HepG2 (cell line): ENCODE measurements at regions not wholly inside any gene's neighbourhood (a gene's known extent, or its start where the extent isn't known, plus 50 kb on each side); places are given as distances from the start of the nearest gene placed in this dataset.
A peak's percentile ranks its signal among the peaks of the same experiment; 100 is the strongest.

Experiments used
- ATAC-seq: fragments of 200-7000 bp; cut with Tn5 transposase; 3 replicates; pipeline ENCODE4 v1.9.1; 2020; ENCODE audit warnings: mild to moderate bottlenecking, moderate library complexity
- BruUV-seq: library from RNA; stranded (reverse); fragments of 400-500 nt; replicated peaks from 2 replicates; lab custom pipeline; 2021; lab: Mats Ljungman, UMichigan
- CTCF ChIA-PET: fragments of 300-600 bp; formaldehyde crosslinking; extraction: SDS; loops from one replicate; lab custom pipeline; 2021; ENCODE audit warnings: low total read pairs, inconsistent platforms, low intra/inter-chr PET ratio; lab: Yijun Ruan, JAX
- POLR2A ChIA-PET: fragments of 350-600 bp; sonication (Branson Sonifier 250); formaldehyde crosslinking; loops from one replicate; lab custom pipeline; 2020; ENCODE audit warnings: antibody characterized with exemption, inconsistent platforms; lab: Yijun Ruan, JAX
- DNase-seq: peaks from one replicate; pipeline ENCODE4 v3.0.0-alpha.2; 2015; ENCODE audit warnings: low spot score
- FAIRE-seq: peaks from 3 replicates; lab custom pipeline; 2011; peaks lifted over from hg19 to GRCh38; lab: Jason Lieb, UNC
- H2AFZ ChIP-seq: one replicate; pipeline ENCODE4 v1.6.1; 2011; ENCODE audit warnings: low read length, inconsistent platforms
- H3K27ac ChIP-seq: fragments of 300-600 bp; 3 replicates; pipeline ENCODE4 v1.8.0; 2011; ENCODE audit warnings: mixed run types, mild to moderate bottlenecking, mixed read lengths, low read length, inconsistent platforms; ENCODE audit not compliant: insufficient read depth; ENCODE audit errors: extremely low read length
- H3K27me3 ChIP-seq, 2 experiments: fragments of 200-600 bp in 1 of 2; 2 replicates in 1 of 2; 3 replicates in 1 of 2; pipeline versions ENCODE4 v1.6.0 to v1.8.0; 2011; ENCODE audit warnings: low read length in 2 of 2, mild to moderate bottlenecking in 2 of 2, moderate library complexity in 2 of 2, inconsistent platforms in 1 of 2; ENCODE audit not compliant: insufficient read depth in 2 of 2, control insufficient read depth in 1 of 2
- H3K36me3 ChIP-seq, 2 experiments: fragments of 200-600 bp in 1 of 2; replicated peaks in 1 of 2; 2 replicates in 1 of 2; 3 replicates in 1 of 2; pipeline versions ENCODE4 v1.5.1 to v1.8.0; 2011; ENCODE audit warnings: low read length in 2 of 2, inconsistent platforms in 1 of 2; ENCODE audit not compliant: insufficient read depth in 2 of 2, control insufficient read depth in 1 of 2
- H3K4me1 ChIP-seq: 2 replicates; pipeline ENCODE4 v1.5.1; 2012; ENCODE audit warnings: low read length, inconsistent platforms; ENCODE audit not compliant: insufficient read depth
- H3K4me2 ChIP-seq: 2 replicates; pipeline ENCODE4 v1.6.0; 2011; ENCODE audit warnings: low read depth, low read length, inconsistent platforms
- H3K4me3 ChIP-seq, 3 experiments: fragments of 200-600 bp in 1 of 3; sonication (generic), shearing (Covaris generic) in 1 of 3; replicated peaks in 1 of 3; 2 replicates each; pipeline ENCODE4 v1.5.1; 2011 to 2016; ENCODE audit warnings: low read length in 3 of 3, inconsistent platforms in 2 of 3, low read depth in 2 of 3, mild to moderate bottlenecking in 2 of 3, control low read depth in 1 of 3, mixed read lengths in 1 of 3; ENCODE audit not compliant: insufficient read depth in 1 of 3
- H3K79me2 ChIP-seq: one replicate; pipeline ENCODE4 v1.6.1; 2011; ENCODE audit warnings: low read length, inconsistent platforms; ENCODE audit not compliant: insufficient read depth
- H3K9ac ChIP-seq: 2 replicates; pipeline ENCODE4 v1.6.0; 2011; ENCODE audit warnings: mild to moderate bottlenecking, low read depth, low read length, inconsistent platforms; ENCODE audit not compliant: insufficient read depth
- H3K9me3 ChIP-seq: 2 replicates; pipeline ENCODE4 v1.5.1; 2012; ENCODE audit warnings: mild to moderate bottlenecking, low read length
- H4K20me1 ChIP-seq: 2 replicates; pipeline ENCODE4 v1.6.0; 2011; ENCODE audit warnings: inconsistent platforms, mild to moderate bottlenecking, low read length, moderate library complexity; ENCODE audit not compliant: insufficient read depth
- ARNT ChIP-seq: fragments of 450-650 bp; IDR thresholded peaks from 2 replicates; pipeline ENCODE4 v1.6.1; 2017
- CENPX ChIP-seq: sonication (generic); formaldehyde crosslinking; IDR thresholded peaks from 2 replicates; pipeline ENCODE4 v1.9.0; 2021; ENCODE audit warnings: mild to moderate bottlenecking, missing genetic modification reagents, moderate library complexity
- GTF3A ChIP-seq: sonication (generic); formaldehyde crosslinking; conservative IDR thresholded peaks from 2 replicates; pipeline ENCODE4 v1.4.0; 2020; ENCODE audit warnings: mild to moderate bottlenecking, missing genetic modification reagents
- MAFF ChIP-seq: IDR thresholded peaks from 2 replicates; pipeline ENCODE4 v1.6.1; 2011; ENCODE audit warnings: low read depth, low read length, improper control_type of control experiment
- RCOR2 ChIP-seq: IDR thresholded peaks from 2 replicates; pipeline ENCODE4 v1.6.1; 2016; ENCODE audit warnings: missing biosample characterization, missing genetic modification reagents
- ZNF367 ChIP-seq: sonication (generic); formaldehyde crosslinking; IDR thresholded peaks from 2 replicates; pipeline ENCODE4 v1.4.0; 2020; ENCODE audit warnings: missing genetic modification reagents, borderline replicate concordance
- WGBS: methylation state at CpG from one replicate; pipeline ENCODE4 v1.1.6; 2017; ENCODE audit warnings: low lambda C conversion rate; 5-methylcytosine and 5-hydroxymethylcytosine counted together
- in situ Hi-C: cut with HindIII; loops from 2 replicates; pipeline ENCODE4 v1.10.0; 2017; ENCODE audit warnings: low pct_unique_long_range_greater_than_20kb; ENCODE audit not compliant: extremely low pct_ligation_motif_present
- intact Hi-C: fragments of 100-400 bp; cut with micrococcal nuclease; formaldehyde crosslinking; loops from one replicate; pipeline ENCODE4 v1.10.0; 2022; ENCODE audit not compliant: unreplicated experiment
- TF ChIP-seq, protein P1 (sequence below): sonication (generic); formaldehyde crosslinking; IDR thresholded peaks from 2 replicates; pipeline ENCODE4 v1.9.0; 2021; ENCODE audit warnings: mild to moderate bottlenecking, missing genetic modification reagents
- TF ChIP-seq, protein P2 (sequence below): sonication (generic); formaldehyde crosslinking; IDR thresholded peaks from 2 replicates; pipeline ENCODE4 v1.4.0; 2020; ENCODE audit warnings: missing genetic modification reagents, mild to moderate bottlenecking, borderline replicate concordance
- TF ChIP-seq, protein P3 (sequence below): sonication (generic); formaldehyde crosslinking; IDR thresholded peaks from 2 replicates; pipeline ENCODE4 v1.5.0; 2020; ENCODE audit warnings: missing genetic modification reagents
- TF ChIP-seq, protein P4 (sequence below): IDR thresholded peaks from 2 replicates; pipeline ENCODE4 v1.6.1; 2016; ENCODE audit warnings: mild to moderate bottlenecking

DNA sequence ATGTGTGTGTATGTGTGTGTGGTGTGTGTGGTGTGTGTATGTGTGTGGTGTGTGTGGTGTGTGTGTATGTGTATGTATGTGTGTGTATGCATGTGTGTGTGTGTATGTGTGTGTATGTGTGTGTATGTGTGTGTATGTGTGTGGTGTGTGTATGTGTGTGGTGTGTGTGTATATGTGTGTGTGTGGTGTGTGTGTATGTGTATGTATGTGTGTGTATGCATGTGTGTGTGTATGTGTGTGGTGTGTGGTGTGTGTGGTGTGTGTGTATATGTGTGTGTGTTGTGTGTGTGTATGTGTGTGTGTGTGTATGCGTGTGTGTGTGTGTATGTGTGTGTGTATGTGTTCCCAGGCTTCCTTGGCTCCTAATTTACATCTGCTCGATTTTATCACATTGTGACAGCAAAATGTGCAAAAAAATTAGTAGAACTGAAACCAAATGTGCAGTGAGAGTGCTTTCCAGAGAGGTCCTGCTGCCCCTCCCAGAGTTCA lies 234.5 kb downstream of the BMP7 start (continued):
- TF ChIP-seq, protein P1, sequence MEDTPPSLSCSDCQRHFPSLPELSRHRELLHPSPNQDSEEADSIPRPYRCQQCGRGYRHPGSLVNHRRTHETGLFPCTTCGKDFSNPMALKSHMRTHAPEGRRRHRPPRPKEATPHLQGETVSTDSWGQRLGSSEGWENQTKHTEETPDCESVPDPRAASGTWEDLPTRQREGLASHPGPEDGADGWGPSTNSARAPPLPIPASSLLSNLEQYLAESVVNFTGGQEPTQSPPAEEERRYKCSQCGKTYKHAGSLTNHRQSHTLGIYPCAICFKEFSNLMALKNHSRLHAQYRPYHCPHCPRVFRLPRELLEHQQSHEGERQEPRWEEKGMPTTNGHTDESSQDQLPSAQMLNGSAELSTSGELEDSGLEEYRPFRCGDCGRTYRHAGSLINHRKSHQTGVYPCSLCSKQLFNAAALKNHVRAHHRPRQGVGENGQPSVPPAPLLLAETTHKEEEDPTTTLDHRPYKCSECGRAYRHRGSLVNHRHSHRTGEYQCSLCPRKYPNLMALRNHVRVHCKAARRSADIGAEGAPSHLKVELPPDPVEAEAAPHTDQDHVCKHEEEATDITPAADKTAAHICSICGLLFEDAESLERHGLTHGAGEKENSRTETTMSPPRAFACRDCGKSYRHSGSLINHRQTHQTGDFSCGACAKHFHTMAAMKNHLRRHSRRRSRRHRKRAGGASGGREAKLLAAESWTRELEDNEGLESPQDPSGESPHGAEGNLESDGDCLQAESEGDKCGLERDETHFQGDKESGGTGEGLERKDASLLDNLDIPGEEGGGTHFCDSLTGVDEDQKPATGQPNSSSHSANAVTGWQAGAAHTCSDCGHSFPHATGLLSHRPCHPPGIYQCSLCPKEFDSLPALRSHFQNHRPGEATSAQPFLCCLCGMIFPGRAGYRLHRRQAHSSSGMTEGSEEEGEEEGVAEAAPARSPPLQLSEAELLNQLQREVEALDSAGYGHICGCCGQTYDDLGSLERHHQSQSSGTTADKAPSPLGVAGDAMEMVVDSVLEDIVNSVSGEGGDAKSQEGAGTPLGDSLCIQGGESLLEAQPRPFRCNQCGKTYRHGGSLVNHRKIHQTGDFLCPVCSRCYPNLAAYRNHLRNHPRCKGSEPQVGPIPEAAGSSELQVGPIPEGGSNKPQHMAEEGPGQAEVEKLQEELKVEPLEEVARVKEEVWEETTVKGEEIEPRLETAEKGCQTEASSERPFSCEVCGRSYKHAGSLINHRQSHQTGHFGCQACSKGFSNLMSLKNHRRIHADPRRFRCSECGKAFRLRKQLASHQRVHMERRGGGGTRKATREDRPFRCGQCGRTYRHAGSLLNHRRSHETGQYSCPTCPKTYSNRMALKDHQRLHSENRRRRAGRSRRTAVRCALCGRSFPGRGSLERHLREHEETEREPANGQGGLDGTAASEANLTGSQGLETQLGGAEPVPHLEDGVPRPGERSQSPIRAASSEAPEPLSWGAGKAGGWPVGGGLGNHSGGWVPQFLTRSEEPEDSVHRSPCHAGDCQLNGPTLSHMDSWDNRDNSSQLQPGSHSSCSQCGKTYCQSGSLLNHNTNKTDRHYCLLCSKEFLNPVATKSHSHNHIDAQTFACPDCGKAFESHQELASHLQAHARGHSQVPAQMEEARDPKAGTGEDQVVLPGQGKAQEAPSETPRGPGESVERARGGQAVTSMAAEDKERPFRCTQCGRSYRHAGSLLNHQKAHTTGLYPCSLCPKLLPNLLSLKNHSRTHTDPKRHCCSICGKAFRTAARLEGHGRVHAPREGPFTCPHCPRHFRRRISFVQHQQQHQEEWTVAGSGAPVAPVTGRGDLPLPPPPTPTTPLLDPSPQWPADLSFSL (CRISPR knock-in tag), result peak; percentile 66; the same call in 1 of the 2 replicates
- TF ChIP-seq MAFF, result no peak
- TF ChIP-seq RCOR2 (CRISPR knock-in tag), result no peak
- TF ChIP-seq, protein P2, sequence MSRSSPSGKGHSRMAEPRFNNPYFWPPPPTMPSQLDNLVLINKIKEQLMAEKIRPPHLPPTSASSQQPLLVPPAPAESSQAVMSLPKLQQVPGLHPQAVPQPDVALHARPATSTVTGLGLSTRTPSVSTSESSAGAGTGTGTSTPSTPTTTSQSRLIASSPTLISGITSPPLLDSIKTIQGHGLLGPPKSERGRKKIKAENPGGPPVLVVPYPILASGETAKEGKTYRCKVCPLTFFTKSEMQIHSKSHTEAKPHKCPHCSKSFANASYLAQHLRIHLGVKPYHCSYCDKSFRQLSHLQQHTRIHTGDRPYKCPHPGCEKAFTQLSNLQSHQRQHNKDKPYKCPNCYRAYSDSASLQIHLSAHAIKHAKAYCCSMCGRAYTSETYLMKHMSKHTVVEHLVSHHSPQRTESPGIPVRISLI (CRISPR knock-in tag), result no peak

DNA sequence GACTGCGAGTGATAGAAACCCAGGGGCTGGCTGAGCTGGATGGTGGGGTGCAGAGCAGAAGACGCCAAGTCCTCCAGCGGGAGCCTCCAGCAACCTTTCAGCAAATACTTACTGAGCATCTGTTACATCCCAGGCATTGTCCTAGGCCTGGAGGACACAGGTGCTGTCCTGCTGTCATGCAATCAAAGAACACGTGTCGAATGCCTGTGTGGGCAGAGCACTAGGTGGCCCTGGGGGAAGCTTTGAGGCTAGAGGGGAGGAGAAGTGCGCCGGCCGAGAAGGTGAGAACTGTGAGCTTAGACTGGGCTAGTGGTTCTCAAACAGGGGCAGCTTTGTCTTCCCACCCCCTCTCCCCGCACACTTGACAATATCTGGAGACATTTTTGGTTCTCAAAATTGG lies 233.6 kb downstream of the BMP7 start:
- no peak for TF ChIP-seq CENPX (CRISPR knock-in tag)
- TF ChIP-seq GTF3A (CRISPR knock-in tag), result no peak
- TF ChIP-seq, protein P3, sequence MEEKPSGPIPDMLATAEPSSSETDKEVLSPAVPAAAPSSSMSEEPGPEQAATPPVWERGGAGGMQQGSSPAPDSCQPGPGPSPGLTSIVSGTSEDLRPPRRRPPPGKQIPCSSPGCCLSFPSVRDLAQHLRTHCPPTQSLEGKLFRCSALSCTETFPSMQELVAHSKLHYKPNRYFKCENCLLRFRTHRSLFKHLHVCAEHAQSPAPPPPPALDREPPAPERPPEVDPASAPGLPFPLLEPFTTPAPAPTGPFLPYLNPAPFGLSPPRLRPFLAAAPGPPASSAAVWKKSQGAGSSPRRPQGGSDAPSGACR (CRISPR knock-in tag), result no peak
- TF ChIP-seq ZNF367, result no peak
- no peak for TF ChIP-seq ARNT
- TF ChIP-seq, protein P4, sequence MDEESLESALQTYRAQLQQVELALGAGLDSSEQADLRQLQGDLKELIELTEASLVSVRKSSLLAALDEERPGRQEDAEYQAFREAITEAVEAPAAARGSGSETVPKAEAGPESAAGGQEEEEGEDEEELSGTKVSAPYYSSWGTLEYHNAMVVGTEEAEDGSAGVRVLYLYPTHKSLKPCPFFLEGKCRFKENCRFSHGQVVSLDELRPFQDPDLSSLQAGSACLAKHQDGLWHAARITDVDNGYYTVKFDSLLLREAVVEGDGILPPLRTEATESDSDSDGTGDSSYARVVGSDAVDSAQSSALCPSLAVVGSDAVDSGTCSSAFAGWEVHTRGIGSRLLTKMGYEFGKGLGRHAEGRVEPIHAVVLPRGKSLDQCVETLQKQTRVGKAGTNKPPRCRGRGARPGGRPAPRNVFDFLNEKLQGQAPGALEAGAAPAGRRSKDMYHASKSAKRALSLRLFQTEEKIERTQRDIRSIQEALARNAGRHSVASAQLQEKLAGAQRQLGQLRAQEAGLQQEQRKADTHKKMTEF (CRISPR knock-in tag), result no peak
- DNase-seq (no peak), ATAC-seq (no peak), FAIRE-seq (no peak)
- Histone ChIP-seq H3K36me3 (no peaks in the 10 kb centered on the region), H4K20me1 (no peaks in the 10 kb centered on the region), H3K9me3 (no peaks in the 10 kb centered on the region), H3K4me3 (no peak overlapping the region), H3K27ac (no peak overlapping the region), H3K4me2 (no peak overlapping the region), H3K4me1 (no peaks in the 10 kb centered on the region), H3K9ac (no peak overlapping the region), H3K27me3 (peaks cover 1 to 4% of the 10 kb centered on the region in 2 experiments; a peak in 1 of 5 replicates), H3K79me2 (no peaks in the 10 kb centered on the region), H2AFZ (no peak overlapping the region)
- ChIA-PET POLR2A (no interaction called here), CTCF (no interaction called here)
- BruUV-seq, result no TSS peak
- intact Hi-C loops (no loop called here), in situ Hi-C loops (no loop called here)
- 36% methylated on average over 9 of the region's 9 CpGs for WGBS
